NCI-H82 (cell line): ENCODE measurements at regions not wholly inside any gene's neighbourhood (a gene's known extent, or its start where the extent isn't known, plus 50 kb on each side); places are given as distances from the start of the nearest gene placed in this dataset.
"Not testable (repeated sequence)": the region's sequence is repeated elsewhere in the genome, so short reads cannot be mapped to it uniquely, and the experiment has no call there.

Experiments
- DNase-seq: peaks from one replicate; lab custom pipeline; 2025; lab: John Stamatoyannopoulos, UW

- DNase-seq, result no peak
Observed at GRCh38 chr7:93048136-93048930, 69.4 kb downstream of the SAMD9 start.

DNA sequence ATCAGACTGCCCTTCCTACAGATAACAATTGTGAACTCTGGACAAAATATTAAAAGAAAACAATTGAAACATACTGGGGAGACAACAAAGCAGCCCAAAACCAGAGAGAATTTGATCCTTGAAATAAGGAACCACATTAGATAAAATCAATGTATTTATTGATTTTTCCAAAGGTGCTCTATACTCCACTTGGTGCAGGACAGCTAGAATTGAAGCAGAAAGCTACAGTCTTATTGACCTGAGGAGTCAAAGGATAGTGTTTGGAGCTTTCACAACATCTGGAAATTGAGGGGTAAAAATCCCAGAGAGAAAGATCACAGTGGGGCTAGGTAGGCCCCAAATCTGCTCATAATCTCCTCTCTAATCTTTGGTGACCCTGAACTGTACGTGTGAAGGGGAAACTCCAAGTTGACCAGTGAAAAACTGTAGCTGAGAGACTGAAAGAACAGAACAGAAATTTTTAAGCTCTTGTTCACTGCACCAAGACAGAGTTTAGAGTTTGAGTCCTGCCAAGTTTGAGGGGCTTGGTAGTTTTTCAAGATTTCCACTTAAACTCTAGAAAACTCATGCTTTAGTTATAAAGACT lies 70.2 kb downstream of the SAMD9 start:
- peak; percentile 12 for DNase-seq

DNA sequence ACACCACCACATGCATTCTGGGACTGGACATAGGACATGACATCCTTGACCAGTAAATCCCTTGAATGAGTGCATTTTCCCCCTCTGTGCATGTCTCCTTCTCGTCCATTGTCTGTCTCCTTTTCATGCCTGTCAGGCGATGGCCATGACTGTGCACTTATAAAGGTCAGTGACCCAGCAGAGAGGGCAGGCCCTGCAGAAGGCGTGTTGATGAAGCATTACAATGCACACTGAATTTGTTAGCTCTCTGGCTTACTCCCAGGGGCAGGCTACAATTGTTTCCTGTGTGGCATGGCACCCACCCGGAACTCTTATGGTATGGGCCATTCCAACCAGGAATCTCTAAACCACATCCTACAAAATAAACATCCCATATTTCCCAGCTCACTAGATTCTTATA lies 71.1 kb downstream of the SAMD9 start:
- DNase-seq, result no peak

- no peak for DNase-seq
Observed at GRCh38 chr7:93044147-93044810, 73.5 kb downstream of the SAMD9 start.

GRCh38 chr7:93043385-93043985 lies 74.3 kb downstream of the SAMD9 start:
- DNase-seq, result no peak

- DNase-seq, result no peak
Observed at GRCh38 chr7:93040355-93040754, 77.4 kb downstream of the SAMD9 start.

DNA sequence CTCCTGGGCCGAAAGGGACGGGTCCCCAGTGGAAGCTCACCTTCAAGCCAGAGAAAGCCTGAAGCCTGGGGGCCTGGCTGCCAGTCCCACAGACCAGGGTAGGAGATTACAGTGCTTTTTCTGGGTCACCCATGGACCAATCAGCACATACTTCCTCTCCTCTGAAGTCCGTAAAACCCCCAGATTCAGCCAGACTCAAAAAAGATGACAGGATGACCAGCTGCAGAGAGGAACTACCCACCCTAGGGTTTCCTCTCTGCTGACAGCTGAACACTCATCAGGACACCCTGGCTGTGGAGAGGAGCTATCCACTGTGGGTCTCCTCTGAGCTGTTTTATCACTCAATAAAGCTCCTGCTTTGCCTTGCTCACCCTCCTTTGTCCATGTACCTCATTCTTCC lies 78.0 kb downstream of the SAMD9 start:
- DNase-seq, result no peak

DNA sequence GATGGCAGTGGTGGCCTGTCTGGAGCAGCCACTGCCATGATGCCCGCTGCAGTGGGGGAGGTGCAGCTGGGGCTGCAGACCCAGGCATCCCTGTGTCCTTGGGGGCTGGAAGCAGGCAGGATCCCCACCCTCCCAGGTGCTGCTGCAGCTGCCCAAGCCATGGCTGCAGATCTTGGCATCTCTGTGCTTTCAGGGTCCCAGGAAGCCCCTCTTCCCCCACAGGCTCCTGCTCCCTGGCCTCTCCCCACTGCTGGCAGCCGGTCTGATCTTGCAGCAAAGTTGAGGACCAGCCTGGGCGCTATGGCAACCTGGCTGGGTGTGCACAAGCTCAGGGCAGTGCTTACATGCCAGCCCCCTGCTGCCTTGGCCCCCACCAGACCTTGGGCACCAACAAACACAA lies 78.5 kb downstream of the SAMD9 start:
- no peak for DNase-seq

DNA sequence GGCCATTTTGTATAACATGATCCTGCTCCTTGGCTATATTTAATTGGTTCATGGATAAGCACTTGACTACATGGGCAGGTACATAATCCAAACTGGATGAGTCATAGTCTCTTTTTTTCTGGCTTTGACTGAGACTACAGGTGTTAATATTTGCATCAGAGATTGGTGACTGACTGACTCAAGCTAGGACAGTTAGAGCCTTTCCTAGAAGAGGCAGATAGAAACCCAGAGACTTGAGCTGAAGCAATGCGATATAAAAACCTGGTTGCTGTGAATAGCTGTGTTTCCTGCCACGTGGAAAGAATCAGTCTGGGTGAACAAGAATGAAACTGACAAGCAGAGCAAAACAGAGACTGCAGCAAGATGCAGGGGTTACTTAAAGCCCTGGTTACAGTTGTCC lies 81.0 kb downstream of the SAMD9 start:
- DNase-seq, result peak; percentile 81

GRCh38 chr7:93036149-93036640 lies 81.6 kb downstream of the SAMD9 start:
- peak; percentile 46 for DNase-seq

DNA sequence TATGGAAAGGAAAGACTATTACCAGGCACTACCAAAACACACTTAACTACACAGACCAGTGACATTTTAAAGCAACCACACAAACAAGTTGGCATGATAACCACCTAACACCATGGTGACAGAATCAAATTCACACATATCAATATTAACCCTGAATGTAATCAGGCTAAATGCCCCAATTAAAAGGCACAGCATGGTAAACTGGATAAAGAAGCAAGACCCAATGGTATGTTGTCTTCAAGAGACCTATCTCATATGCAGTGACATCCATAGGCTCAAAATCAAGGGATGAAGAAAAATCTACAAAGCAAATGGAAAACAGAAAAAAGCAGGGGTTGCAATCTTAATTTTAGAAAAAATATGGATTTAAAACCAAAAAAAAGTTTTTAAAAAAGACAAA lies 86.0 kb downstream of the SAMD9 start:
- DNase-seq, result no peak

DNA sequence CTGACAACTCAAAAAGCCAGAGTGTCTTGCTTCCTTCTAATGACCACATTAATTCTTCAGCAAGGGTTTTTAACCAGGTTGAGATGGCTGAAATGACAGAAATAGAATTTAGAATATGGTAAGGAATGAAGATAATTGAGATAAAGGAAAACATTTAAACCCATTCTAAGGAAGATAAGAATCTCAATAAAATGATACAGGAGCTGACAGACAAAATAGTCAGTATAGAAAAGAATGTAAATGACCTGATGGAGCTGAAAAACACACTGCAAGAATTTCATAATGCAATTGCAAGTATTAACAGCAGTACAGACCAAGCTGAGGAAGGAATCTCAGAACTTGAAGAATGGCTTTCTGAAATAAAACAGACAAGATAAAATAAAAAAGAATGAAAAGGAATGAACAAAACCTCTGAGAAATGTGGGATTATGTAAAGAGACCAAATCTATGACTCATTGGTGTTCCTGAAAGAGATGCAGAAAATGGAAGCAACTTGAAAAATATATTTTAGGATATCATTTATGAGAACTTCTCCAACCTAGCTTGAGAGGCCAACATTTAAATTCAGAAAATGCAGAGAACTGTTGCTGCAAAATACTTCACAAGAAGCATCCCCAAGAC lies 87.1 kb downstream of the SAMD9 start:
- no peak for DNase-seq

DNA sequence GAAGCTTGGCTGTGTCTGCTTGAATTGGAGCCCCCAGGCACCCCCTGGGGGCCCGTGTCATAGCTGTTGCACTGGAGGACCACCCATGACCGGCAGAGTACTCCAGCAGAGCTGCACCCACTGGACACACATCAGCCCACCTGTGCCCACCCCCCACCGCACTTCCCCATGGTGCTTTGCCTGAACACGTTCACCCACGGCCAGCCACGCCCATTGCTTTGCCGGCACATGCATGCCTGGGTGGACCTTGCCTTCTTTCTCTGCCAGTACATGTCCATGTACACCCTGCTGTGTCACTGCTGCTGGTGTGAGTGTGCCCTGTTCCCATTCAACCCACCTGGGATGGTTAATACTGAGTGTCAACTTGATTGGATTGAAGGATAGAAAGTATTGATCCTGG lies 88.7 kb downstream of the SAMD9 start:
- DNase-seq, result no peak

DNA sequence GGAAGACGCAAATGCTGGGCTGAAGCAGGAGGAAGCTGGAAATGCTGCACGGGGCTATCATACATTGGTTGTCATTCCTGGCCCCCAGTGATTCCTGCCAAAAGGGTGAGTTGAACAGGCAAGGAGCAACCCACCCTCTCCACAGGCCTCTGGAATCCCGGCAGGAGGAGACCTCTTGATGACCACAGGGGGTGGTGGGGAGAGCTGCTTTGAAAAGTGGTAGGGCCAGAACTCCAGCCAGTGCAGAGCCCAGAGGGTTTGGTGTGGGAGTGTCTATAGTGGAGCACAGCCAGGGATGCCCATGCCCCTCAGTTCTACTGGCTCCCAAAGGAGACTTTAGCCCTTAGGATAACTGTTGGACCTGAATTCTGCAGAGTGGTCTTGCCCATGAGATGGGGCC lies 89.2 kb downstream of the SAMD9 start:
- no peak for DNase-seq

DNA sequence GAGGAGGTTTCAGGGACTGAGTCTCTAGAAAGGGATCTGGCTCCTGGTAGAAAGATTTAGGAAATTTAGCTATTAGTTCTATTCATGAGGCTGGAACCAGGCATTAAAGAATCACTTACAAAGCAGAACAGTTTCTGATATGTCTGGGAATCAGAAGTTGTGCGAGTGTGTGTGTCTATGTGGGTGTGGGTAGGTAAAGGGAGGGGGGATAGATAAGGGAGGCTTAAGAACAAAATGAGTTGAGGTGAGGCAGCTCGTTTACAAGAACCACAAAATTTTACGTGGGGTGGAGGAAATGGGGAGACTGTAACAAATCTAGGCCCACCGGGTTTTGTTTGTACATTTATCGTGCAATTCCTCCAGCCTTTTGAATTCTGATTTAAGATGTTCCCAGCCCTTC lies 90.7 kb downstream of the SAMD9 start:
- no peak for DNase-seq

DNA sequence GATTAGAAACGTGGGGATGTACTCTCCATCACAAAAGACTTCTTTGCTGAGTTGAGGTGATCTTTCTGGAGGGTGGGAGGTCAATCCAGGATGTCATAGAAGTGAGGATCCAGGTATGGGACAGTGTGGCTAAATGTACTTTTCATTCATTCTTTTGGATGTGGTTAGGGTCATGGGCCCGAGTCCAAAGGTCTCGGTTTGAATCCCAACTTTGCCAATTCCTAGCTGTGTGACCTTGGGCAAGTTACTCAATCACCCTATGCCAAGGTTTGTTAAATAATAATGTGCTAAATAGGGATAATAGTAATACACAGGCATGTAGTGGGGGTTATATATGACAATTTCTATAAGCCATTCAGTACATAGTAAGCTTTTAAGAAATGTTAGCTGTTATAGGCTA lies 91.4 kb downstream of the SAMD9 start:
- no peak for DNase-seq

- DNase-seq, result peak; percentile 23
Observed at GRCh38 chr7:93025389-93025788, 92.4 kb downstream of the SAMD9 start.

DNA sequence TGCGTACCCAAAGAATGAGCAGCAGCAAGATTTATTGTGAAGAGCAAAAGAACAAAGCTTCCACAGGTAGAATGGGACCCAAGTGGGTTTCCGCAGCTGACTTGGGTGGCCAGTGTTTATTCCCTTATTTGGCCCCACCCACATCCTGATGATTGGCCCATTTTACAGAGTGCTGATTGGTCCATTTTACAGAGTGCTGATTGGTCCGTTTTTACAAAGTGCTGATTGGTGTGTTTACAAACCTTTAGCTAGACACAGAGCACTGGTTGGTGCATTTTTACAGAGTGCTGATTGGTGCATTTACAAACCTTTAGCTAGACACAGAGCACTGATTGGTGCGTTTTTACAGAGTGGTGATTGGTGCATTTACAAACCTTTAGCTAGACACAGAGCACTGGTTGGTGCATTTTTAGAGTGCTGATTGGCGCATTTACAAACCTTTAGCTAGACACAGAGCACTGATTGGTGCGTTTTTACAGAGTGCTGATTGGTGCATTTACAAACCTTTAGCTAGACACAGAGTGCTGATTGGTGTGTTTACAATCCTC lies 94.8 kb downstream of the SAMD9 start:
- not testable (repeated sequence) for DNase-seq

GRCh38 chr7:93021748-93022147 lies 96.0 kb downstream of the SAMD9 start:
- DNase-seq, result no peak

DNA sequence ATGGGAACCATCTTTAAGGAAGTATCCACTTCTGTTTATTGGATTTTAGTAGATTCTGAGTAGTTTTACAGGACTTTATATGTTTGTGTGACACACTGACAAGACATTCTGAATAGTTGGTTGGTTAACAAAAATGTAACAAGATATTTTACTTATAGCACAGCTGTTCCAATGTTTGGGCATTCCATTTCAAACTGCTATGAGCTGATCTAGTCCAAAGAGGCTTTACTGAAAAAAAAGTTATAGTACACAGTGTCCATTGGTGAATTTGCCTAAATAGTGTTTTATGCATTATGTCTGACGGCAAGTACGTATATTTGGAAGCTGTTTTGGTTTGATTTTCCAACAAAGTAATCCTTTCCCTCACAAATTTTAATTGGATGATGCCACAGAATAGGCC lies 99.1 kb downstream of the SAMD9 start:
- no peak for DNase-seq

DNA sequence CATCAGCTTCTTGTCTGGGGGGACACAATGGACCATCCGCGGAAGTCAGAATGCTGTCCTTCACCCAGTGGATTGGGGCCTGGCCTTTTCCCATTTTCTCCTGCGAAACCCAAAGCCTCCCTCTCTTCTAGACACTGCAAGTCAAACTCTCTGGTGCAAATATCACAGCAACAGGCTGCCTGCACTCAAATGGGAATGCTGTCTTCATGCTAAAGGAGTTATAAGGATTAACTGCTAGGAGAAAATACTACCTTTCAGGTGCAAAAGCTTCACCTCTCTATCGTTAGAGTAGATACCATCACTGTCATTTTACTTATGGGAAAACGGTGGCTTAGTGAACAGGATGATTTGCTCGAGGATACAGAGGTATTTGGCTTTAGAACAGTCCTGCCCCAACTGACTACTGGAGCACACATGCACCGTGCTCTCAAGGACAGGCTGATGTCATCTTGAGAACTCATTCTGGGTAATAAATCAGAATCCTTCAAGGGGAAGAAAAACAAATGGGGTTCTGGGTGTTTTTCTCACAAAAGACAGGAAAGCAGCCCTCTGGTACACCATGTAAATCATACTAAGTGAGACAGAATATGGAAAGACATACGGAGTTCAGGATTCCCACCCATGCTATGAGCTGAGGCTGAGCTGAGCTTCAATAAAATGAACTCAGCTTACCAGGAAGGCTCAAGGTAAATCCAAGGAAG lies 100.9 kb downstream of the SAMD9 start:
- DNase-seq, result peak; percentile 13
